Upper lobe of right lung (tissue), 1 donor: ENCODE measurements at regions not wholly inside any gene's neighbourhood (a gene's known extent, or its start where the extent isn't known, plus 50 kb on each side); places are given as distances from the start of the nearest gene placed in this dataset.
A peak's percentile ranks its signal among the peaks of the same experiment; 100 is the strongest.

Source experiments
- ATAC-seq: fragments of 200-7000 bp; cut with Tn5 transposase; one replicate; pipeline ENCODE4 v1.9.1; 2020; ENCODE audit warnings: mild to moderate bottlenecking, moderate library complexity
- DNase-seq: peaks from one replicate; pipeline ENCODE4 v3.0.0-alpha.2; 2020
- H3K27ac ChIP-seq: fragments of 200-600 bp; one replicate; pipeline ENCODE4 v1.8.0; 2022
- H3K27me3 ChIP-seq: fragments of 200-600 bp; one replicate; pipeline ENCODE4 v1.8.0; 2022; ENCODE audit warnings: mild to moderate bottlenecking
- H3K36me3 ChIP-seq: fragments of 200-600 bp; one replicate; pipeline ENCODE4 v1.8.0; 2022
- H3K4me1 ChIP-seq: fragments of 200-600 bp; one replicate; pipeline ENCODE4 v1.8.0; 2022
- H3K4me3 ChIP-seq: fragments of 200-600 bp; one replicate; pipeline ENCODE4 v1.8.0; 2022; ENCODE audit warnings: mild to moderate bottlenecking
- H3K9me3 ChIP-seq: fragments of 200-600 bp; one replicate; pipeline ENCODE4 v1.8.0; 2022
- CTCF ChIP-seq: fragments of 200-600 bp; IDR thresholded peaks from one replicate; pipeline ENCODE4 v1.8.0; 2022; ENCODE audit warnings: antibody characterized with exemption
- intact Hi-C: fragments of 100-400 bp; cut with DNase I; formaldehyde crosslinking; loops from one replicate; pipeline ENCODE4 v1.11.0; 2022
- donor health status: DM: no; HTN: yes; CAD: no; lungs with severe emphysema.

GRCh38 chr7:101729241-101729883 is 88.1 kb upstream of the CUX1 start:
- Histone ChIP-seq H3K27me3 (no peaks in the 10 kb centered on the region), H3K27ac (peak overlapping the region; percentile 65), H3K9me3 (no peaks in the 10 kb centered on the region), H3K4me3 (no peak overlapping the region), H3K36me3 (no peaks in the 10 kb centered on the region), H3K4me1 (peaks cover 10% of the 10 kb centered on the region)
- peak; percentile 90 for ATAC-seq
- intact Hi-C loops: no loop called here
- DNase-seq: peak; percentile 83
- no peak for TF ChIP-seq CTCF

GRCh38 chr7:101731502-101732084 is 85.8 kb upstream of the CUX1 start:
- Histone ChIP-seq H3K27ac (no peak overlapping the region), H3K4me3 (no peak overlapping the region), H3K4me1 (peaks cover 10% of the 10 kb centered on the region), H3K27me3 (no peaks in the 10 kb centered on the region), H3K9me3 (no peaks in the 10 kb centered on the region), H3K36me3 (no peaks in the 10 kb centered on the region)
- no peak for TF ChIP-seq CTCF
- ATAC-seq: no peak
- intact Hi-C loops: no loop called here
- no peak for DNase-seq

- intact Hi-C loops: no loop called here
- peak; percentile 84 for DNase-seq
- no peak for TF ChIP-seq CTCF
- peak; percentile 87 for ATAC-seq
- Histone ChIP-seq H3K4me1 (peaks cover 10% of the 10 kb centered on the region), H3K36me3 (no peaks in the 10 kb centered on the region), H3K9me3 (no peaks in the 10 kb centered on the region), H3K4me3 (peak overlapping the region; percentile 48), H3K27ac (peak overlapping the region; percentile 79), H3K27me3 (no peaks in the 10 kb centered on the region)
These were observed 83.5 kb upstream of the CUX1 start for GRCh38 chr7:101733713-101734475.

- Histone ChIP-seq H3K27me3 (no peaks in the 10 kb centered on the region), H3K9me3 (no peaks in the 10 kb centered on the region), H3K36me3 (no peaks in the 10 kb centered on the region), H3K4me1 (peaks cover 10% of the 10 kb centered on the region), H3K4me3 (no peak overlapping the region), H3K27ac (no peak overlapping the region)
- intact Hi-C loops: no loop called here
- ATAC-seq (no peak), DNase-seq (no peak)
- TF ChIP-seq CTCF: no peak
These were observed 81.3 kb upstream of the CUX1 start for GRCh38 chr7:101736084-101736483.

GRCh38 chr7:101739775-101740398 is 77.5 kb upstream of the CUX1 start:
- DNase-seq (no peak), ATAC-seq (no peak)
- Histone ChIP-seq H3K27ac (no peak overlapping the region), H3K4me1 (peaks cover 11% of the 10 kb centered on the region), H3K4me3 (no peak overlapping the region), H3K9me3 (no peaks in the 10 kb centered on the region), H3K27me3 (peaks cover 5% of the 10 kb centered on the region), H3K36me3 (no peaks in the 10 kb centered on the region)
- no peak for TF ChIP-seq CTCF
- intact Hi-C loops: no loop called here
